OCI-LY1 (cell line): ENCODE measurements at regions not wholly inside any gene's neighbourhood (a gene's known extent, or its start where the extent isn't known, plus 50 kb on each side); places are given as distances from the start of the nearest gene placed in this dataset.

ENCODE experiments used
- CTCF ChIP-seq: fragments of 200-600 bp; sonication (generic), shearing (Covaris generic); IDR thresholded peaks from 2 replicates; pipeline ENCODE4 v1.5.1; 2017; ENCODE audit warnings: mild to moderate bottlenecking, antibody characterized with exemption, low read length, moderate library complexity, mixed read lengths
- EZH2 ChIP-seq: fragments of 200-600 bp; sonication (generic), shearing (Covaris generic); IDR thresholded peaks from 2 replicates; pipeline ENCODE4 v1.8.0; 2017; ENCODE audit warnings: borderline replicate concordance, mixed run types, mild to moderate bottlenecking, antibody characterized with exemption, low read length, moderate library complexity, mixed read lengths

- TF ChIP-seq CTCF (no peak), EZH2 (no peak)
Measured at GRCh38 chr3:191740712-191741111, 279.7 kb downstream of the PYDC2 start.
